HL-60 (cell line): ENCODE measurements at regions not wholly inside any gene's neighbourhood (a gene's known extent, or its start where the extent isn't known, plus 50 kb on each side); places are given as distances from the start of the nearest gene placed in this dataset.

ENCODE experiments used
- DNase-seq, 2 experiments: peaks; one replicate each; pipeline ENCODE4 v3.0.0-alpha.2; 2010 to 2020; ENCODE audit warnings: low read depth in 1 of 2, low spot score in 1 of 2
- H3K27ac ChIP-seq: fragments of 250-450 bp; sonication (Bioruptor Pico); replicated peaks from 2 replicates; pipeline ENCODE4 v1.5.1; 2020; ENCODE audit warnings: mild to moderate bottlenecking, moderate library complexity
- H3K27me3 ChIP-seq: fragments of 250-450 bp; sonication (Bioruptor Pico); 2 replicates; pipeline ENCODE4 v1.5.1; 2021; ENCODE audit warnings: mild to moderate bottlenecking, moderate library complexity; ENCODE audit not compliant: insufficient read depth, poor library complexity, severe bottlenecking
- H3K4me3 ChIP-seq: replicated peaks from 2 replicates; pipeline ENCODE4 v1.5.1; 2011; ENCODE audit warnings: mild to moderate bottlenecking, control low read depth, low read length; ENCODE audit not compliant: insufficient read depth
- CTCF ChIP-seq: IDR thresholded peaks from one replicate; pipeline ENCODE4 v1.5.1; 2011; ENCODE audit warnings: low read length, control low read depth, inconsistent platforms; ENCODE audit not compliant: insufficient read depth
- GABPA ChIP-seq: IDR thresholded peaks from 2 replicates; pipeline ENCODE4 v1.6.1; 2012; ENCODE audit warnings: low read depth
- POLR2AphosphoS5 ChIP-seq: IDR thresholded peaks from 2 replicates; pipeline ENCODE4 v1.6.1; 2012; ENCODE audit warnings: low read depth
- SPI1 ChIP-seq: IDR thresholded peaks from 2 replicates; pipeline ENCODE4 v1.6.1; 2012; ENCODE audit warnings: low read depth, mild to moderate bottlenecking, borderline replicate concordance
- TF ChIP-seq, protein P1 (sequence below): IDR thresholded peaks from 2 replicates; pipeline ENCODE4 v1.6.1; 2012; ENCODE audit warnings: low read depth; ENCODE audit not compliant: insufficient replicate concordance

DNA sequence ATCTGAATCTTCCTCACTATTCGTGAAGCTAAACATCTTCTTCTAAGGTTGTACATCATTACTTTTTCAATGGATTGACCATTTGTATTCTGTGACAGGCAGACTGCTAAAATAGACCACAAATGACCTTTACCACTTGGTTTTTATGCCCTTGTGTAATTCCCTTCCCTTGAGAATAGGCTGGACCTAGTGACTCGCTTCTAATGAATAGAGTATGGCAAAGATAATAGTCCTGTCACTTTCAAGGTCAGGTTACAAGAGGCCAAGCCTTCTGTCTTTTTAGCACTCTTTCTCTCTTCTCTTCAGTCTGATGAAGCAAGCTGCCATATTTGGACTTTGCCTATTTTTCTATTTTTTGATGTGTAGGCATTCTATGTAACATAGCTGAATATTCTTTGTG, 492.9 kb downstream of the SOX6 start:
- Histone ChIP-seq H3K4me3 (no peak overlapping the region), H3K27me3 (no peaks in the 10 kb centered on the region), H3K27ac (no peak overlapping the region)
- TF ChIP-seq, protein P1, sequence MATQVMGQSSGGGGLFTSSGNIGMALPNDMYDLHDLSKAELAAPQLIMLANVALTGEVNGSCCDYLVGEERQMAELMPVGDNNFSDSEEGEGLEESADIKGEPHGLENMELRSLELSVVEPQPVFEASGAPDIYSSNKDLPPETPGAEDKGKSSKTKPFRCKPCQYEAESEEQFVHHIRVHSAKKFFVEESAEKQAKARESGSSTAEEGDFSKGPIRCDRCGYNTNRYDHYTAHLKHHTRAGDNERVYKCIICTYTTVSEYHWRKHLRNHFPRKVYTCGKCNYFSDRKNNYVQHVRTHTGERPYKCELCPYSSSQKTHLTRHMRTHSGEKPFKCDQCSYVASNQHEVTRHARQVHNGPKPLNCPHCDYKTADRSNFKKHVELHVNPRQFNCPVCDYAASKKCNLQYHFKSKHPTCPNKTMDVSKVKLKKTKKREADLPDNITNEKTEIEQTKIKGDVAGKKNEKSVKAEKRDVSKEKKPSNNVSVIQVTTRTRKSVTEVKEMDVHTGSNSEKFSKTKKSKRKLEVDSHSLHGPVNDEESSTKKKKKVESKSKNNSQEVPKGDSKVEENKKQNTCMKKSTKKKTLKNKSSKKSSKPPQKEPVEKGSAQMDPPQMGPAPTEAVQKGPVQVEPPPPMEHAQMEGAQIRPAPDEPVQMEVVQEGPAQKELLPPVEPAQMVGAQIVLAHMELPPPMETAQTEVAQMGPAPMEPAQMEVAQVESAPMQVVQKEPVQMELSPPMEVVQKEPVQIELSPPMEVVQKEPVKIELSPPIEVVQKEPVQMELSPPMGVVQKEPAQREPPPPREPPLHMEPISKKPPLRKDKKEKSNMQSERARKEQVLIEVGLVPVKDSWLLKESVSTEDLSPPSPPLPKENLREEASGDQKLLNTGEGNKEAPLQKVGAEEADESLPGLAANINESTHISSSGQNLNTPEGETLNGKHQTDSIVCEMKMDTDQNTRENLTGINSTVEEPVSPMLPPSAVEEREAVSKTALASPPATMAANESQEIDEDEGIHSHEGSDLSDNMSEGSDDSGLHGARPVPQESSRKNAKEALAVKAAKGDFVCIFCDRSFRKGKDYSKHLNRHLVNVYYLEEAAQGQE, result no peak
- TF ChIP-seq GABPA (no peak), POLR2AphosphoS5 (no peak), CTCF (no peak), SPI1 (no peak)
- DNase-seq, result no peak

- H3K4me3 ChIP-seq, result no peak overlapping the region
- DNase-seq, result no peak
- no peaks in the 10 kb centered on the region for H3K27me3 ChIP-seq
- TF ChIP-seq GABPA (no peak), POLR2AphosphoS5 (no peak), CTCF (no peak), SPI1 (no peak)
- TF ChIP-seq, protein P1, result no peak
- H3K27ac ChIP-seq, result no peak overlapping the region
Observed at GRCh38 chr11:15864026-15864805, 492.1 kb downstream of the SOX6 start.

DNA sequence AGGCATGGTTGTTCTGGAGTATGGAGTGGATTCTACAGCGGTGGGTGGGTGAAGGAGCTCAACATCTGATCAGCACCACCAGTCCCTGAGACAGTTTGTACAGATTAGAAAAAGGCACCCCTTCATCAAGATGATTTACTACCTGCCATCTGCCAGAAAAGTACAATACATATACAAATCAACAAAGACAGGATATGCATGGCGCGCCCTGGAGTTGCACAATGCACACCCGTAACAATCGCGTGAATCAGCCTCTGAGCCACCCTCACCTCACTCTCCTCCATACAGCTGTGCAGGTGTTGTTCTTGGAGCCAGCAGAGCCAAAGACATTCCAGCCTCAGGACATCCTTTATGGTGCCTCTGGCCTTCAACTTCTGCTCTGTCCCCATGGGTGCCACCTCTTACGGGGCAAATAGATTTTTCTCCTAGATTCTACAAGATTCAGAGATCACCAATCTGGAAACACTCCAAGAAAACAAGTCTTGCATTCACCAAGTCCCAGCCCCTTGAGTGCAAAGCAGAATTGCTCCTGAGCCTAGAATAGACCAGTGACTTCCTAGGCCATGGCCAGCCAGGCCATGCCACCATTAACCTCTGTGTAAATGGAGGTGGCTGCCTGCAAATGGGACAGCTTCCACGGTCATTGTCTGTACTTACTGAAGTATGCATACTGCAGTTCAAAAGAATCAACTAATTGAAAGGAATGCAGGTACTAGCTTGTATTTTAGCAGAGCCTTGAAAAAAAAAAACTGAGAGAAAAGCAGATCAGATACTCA, 490.9 kb downstream of the SOX6 start:
- no peak for TF ChIP-seq GABPA
- TF ChIP-seq SPI1, result no peak
- TF ChIP-seq CTCF, result no peak
- TF ChIP-seq POLR2AphosphoS5, result no peak
- TF ChIP-seq, protein P1, result no peak
- Histone ChIP-seq H3K27ac (no peak overlapping the region), H3K27me3 (no peaks in the 10 kb centered on the region), H3K4me3 (no peak overlapping the region)
- no peak for DNase-seq
